IPS DF 4.7 (cell line): ENCODE measurements at regions not wholly inside any gene's neighbourhood (a gene's known extent, or its start where the extent isn't known, plus 50 kb on each side); places are given as distances from the start of the nearest gene placed in this dataset.
"Not testable (repeated sequence)": the region's sequence is repeated elsewhere in the genome, so short reads cannot be mapped to it uniquely, and the experiment has no call there.

Source experiments
- DNase-seq: peaks from one replicate; pipeline ENCODE4 v3.0.0-alpha.2; 2013; ENCODE audit warnings: low spot score; ENCODE audit errors: extremely low read depth

DNA sequence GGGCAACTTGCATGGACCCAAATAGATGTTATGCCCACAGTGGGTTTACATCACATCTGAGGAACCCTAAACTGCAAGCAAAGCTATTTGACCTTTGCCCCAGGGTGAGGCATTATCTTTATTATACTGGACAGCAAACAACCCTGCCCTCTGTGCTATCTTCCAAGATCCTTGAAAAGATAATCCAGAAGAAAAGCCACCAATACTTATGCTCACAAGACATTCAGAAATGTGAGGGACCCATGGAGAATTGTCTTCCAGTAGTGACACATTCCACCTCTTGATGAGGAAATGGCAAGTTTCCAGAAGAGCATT, 53.0 kb upstream of the NDUFV2 start:
- DNase-seq: no peak

DNA sequence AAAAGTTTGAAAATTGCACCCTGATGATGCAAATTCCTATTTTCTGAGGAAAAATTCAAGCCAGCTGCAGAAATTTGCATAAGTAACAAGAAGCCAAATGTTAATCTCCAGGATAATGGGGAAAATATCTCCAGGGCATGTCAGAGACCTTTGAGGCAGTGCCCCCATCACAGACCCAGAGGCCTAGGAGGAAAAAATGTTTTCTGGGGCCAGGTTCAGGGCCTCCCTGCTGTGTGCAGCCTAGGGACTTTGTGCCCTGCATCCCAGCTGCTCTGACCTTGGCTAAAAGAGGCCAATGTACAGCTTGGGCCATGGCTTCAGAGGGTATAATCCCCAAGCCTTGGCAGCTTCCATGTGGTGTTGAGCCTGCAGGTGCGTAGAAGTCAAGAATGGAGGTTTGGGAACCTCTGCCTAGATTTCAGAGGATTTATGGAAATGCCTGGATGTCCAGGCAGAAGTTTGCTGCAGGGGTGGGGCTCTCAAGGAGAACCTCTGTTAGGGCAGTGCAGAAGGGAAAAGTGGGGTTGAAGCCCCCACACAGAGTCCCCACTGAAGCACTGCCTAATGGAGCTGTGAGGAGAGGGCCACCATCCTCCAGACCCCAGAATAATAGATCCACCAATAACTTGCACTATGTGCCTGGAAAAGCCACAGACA, 51.7 kb upstream of the NDUFV2 start:
- not testable (repeated sequence) for DNase-seq
